GM19467 (cell line): ENCODE measurements at regions not wholly inside any gene's neighbourhood (a gene's known extent, or its start where the extent isn't known, plus 50 kb on each side); places are given as distances from the start of the nearest gene placed in this dataset.

ENCODE experiments used
- ATAC-seq: cut with Tn5 transposase; IDR thresholded peaks from one replicate; pipeline ENCODE4 v1.9.1; 2021; ENCODE audit warnings: mild to moderate bottlenecking, moderate library complexity; ENCODE audit not compliant: unreplicated experiment

GRCh38 chr5:103355579-103355978 is 97.0 kb downstream of the MACIR start:
- ATAC-seq, result no peak

- no peak for ATAC-seq
These were observed 95.9 kb downstream of the MACIR start for GRCh38 chr5:103354446-103354845.

GRCh38 chr5:103353581-103353980 is 95.0 kb downstream of the MACIR start:
- ATAC-seq, result no peak

GRCh38 chr5:103347716-103348423 is 89.3 kb downstream of the MACIR start:
- no peak for ATAC-seq

GRCh38 chr5:103346162-103346748 is 87.7 kb downstream of the MACIR start:
- no peak for ATAC-seq

- ATAC-seq, result no peak
These were observed 86.9 kb downstream of the MACIR start for GRCh38 chr5:103345461-103345860.

GRCh38 chr5:103340717-103341388 is 82.3 kb downstream of the MACIR start:
- peak; percentile 99 for ATAC-seq

- no peak for ATAC-seq
These were observed 81.6 kb downstream of the MACIR start for GRCh38 chr5:103340132-103340531.

GRCh38 chr5:103336941-103337340 is 78.4 kb downstream of the MACIR start:
- ATAC-seq, result no peak

GRCh38 chr5:103333376-103333775 is 74.8 kb downstream of the MACIR start:
- ATAC-seq, result no peak

GRCh38 chr5:103330875-103331274 is 72.3 kb downstream of the MACIR start:
- no peak for ATAC-seq
